SK-MEL-5 (cell line): ENCODE measurements at regions not wholly inside any gene's neighbourhood (a gene's known extent, or its start where the extent isn't known, plus 50 kb on each side); places are given as distances from the start of the nearest gene placed in this dataset.

Experiments
- DNase-seq: peaks from one replicate; pipeline ENCODE4 v3.0.0-alpha.2; 2016; ENCODE audit warnings: low read depth, low spot score
- in situ Hi-C: cut with HindIII; loops from 2 replicates; pipeline ENCODE4 v1.10.0; 2016; ENCODE audit warnings: low sequenced_read_pairs, high pct_unique_total_duplicates, low pct_unique_long_range_greater_than_20kb

GRCh38 chr1:82704393-82704792, 903.7 kb downstream of the ADGRL2 start:
- in situ Hi-C loops: no loop called here
- no peak for DNase-seq

DNA sequence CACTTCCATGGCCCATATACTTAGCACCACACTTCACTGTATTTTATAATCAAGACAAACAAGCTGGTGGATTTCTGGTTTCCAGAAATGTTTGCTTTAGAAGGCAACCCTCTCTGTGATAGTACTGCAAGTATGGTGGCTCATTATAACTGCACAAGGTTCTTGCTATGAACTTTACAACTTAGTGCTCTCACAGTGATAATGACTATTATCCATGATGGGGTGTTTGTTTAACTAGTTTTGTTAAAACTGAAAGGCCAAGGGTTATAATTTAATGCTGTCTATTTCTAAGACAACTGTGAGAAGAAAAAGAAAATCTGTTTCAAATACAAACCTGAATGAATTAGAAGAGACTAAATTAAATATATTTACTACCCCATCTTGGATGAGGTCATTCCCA, 903.2 kb downstream of the ADGRL2 start:
- no peak for DNase-seq
- in situ Hi-C loops: no loop called here

DNA sequence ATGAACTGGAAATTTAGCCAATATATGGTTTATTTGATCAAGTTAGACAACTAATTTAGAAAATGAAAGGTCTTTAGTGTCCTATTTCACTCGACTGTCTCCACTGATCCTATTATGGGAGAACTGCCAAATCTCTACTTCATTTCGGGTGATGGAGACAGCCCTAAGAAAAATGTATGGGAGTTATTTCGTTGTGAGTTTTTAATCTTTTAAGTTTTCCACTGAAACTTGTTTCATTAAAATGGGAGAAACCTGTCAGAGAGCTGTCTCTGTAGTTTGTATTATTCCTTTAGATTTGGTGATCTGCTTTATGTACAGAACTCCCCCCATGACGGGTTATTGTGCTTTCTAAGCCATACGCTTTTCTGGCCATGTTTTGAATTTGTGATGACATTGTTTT, 899.7 kb downstream of the ADGRL2 start:
- no peak for DNase-seq
- in situ Hi-C loops: no loop called here

- in situ Hi-C loops: no loop called here
- DNase-seq: no peak
Observed at GRCh38 chr1:82697965-82698364, 897.2 kb downstream of the ADGRL2 start.

DNA sequence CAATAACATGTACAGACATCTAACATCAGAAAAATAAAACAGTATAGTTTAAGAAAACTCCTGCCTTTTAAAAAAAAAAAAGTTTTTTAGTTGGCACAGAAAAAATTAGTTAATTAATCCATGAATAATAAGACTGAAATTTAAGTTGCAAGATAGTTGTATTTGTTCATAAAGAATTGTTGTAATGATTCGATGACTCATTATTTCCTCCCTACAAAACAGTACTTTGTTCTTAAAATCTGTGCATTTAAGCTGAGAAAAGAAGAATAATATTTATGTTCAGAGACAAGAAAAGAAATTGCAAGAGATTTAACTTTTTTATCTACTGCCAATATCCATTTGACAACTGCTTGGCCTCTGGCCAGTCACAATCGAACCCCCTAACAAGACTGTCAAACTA, 894.7 kb downstream of the ADGRL2 start:
- no peak for DNase-seq
- in situ Hi-C loops: no loop called here

DNA sequence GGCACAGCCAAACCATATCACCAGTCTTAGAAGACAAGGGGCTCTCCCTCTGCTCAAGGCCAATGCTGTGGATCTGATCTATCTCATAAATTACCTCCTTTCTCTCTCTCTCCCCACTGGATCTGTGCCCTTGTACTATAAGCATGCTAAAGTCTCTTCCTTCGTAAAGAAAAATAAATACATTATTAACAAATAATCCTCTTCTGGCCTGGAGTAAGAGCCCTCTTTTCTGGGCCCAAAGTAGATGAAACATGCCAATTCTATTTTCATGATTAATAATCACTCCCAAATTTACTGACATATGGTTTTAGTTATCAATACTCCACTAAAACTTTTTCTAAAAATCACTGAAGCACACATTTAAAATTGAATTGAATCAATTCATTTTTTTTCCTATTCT, 889.7 kb downstream of the ADGRL2 start:
- in situ Hi-C loops: no loop called here
- DNase-seq: no peak

DNA sequence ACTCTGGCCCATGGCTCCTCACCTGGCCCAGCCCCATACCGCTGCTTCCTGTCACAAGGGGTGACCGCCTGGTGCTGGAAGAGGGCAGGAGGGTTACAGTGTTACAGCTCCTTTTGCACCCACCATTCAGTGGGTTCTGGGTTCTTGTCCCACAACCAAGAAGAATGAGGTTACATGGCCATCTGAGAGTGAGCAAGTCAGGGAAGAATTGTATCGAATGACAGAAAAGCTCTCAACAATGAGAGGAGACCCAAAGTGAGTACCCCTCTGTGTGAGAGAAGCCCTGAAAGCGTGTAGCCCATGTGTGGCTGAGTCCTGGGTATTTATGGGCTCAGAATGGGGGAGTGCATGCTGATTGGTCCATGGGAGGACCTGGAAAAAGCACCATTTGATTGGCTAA, 888.5 kb downstream of the ADGRL2 start:
- in situ Hi-C loops: no loop called here
- DNase-seq: no peak

GRCh38 chr1:82686774-82687173, 886.0 kb downstream of the ADGRL2 start:
- no peak for DNase-seq
- in situ Hi-C loops: no loop called here

DNA sequence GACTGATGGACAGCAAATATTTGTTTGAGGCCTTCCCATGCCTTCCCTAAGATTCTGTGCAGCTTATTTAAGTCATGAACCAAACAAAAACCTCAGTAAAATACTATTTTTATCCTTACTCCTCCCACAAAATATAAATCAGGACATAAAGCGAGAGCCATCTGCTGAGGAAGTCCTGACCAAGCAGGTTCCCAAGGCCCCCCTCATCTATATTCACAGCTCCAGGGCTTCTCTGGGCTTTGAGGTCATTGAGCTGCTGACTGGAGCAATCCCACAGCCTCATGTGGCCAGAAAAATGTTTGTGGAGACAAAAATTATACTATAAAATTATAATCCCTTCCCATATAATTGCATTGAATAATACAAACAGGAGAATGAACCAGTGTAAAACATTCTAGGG, 846.2 kb downstream of the ADGRL2 start:
- in situ Hi-C loops: no loop called here
- no peak for DNase-seq

DNA sequence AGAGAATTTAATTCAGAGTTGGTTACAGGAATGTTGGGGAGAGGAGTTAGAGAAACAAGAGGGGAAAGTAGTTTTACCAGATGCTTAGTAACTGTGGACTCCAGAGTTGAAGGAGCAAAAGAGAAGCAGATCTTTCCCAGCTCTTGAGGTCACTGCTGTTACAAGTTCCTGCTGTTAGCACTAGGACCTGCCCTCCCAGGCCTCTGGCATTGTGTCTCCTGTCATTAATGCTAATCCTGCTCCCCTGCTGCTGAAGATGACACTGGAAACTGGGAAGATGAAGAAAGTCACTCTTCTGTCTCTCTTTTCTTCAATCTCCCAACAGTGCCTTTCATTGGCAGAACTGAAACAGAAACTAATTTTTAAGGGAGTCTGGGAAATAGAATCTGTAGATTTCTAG, 845.6 kb downstream of the ADGRL2 start:
- in situ Hi-C loops: no loop called here
- no peak for DNase-seq

GRCh38 chr1:82644186-82644915, 843.6 kb downstream of the ADGRL2 start:
- in situ Hi-C loops: no loop called here
- DNase-seq: no peak

GRCh38 chr1:82640352-82640751, 839.6 kb downstream of the ADGRL2 start:
- in situ Hi-C loops: no loop called here
- DNase-seq: no peak

DNA sequence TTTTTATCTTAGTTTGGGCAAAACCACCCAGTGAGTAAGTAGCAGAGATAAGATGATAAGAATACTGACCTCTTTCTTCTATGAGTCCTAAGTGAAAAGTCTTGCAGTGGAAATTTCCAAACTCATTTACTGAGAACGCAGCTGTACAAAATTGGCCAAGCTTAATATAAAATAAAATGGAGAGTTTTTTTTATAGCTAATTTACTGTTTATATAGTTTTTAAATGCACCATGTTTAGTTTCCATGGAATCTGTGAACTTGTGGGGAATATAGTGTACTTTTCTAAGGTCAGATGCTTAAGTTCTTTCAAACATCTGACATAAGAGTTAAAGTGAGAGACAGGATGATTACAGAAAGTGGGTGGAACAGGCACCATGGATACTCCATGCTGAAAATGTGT, 833.5 kb downstream of the ADGRL2 start:
- in situ Hi-C loops: no loop called here
- DNase-seq: no peak

- no peak for DNase-seq
- in situ Hi-C loops: no loop called here
Observed at GRCh38 chr1:82632155-82632554, 831.4 kb downstream of the ADGRL2 start.

GRCh38 chr1:82628887-82629286, 828.2 kb downstream of the ADGRL2 start:
- in situ Hi-C loops: no loop called here
- no peak for DNase-seq

DNA sequence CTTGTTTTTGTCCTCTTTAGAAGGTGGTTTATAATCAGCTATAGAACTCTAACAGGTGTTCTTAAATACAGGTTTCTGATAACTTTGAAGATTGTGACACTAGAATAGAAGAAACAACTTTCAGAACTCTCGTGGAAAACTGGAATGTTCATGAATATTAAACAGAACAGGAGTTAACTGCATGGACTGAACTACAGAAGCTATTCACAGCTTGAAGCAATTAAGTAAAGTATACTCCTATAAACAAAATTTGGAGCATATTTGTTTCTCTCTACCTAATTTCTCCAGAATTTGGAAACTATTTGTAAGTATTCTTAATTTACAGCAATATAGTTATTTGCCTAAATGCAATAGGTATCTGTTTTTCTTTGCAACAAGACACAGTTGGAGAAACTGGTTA, 824.8 kb downstream of the ADGRL2 start:
- no peak for DNase-seq
- in situ Hi-C loops: no loop called here

DNA sequence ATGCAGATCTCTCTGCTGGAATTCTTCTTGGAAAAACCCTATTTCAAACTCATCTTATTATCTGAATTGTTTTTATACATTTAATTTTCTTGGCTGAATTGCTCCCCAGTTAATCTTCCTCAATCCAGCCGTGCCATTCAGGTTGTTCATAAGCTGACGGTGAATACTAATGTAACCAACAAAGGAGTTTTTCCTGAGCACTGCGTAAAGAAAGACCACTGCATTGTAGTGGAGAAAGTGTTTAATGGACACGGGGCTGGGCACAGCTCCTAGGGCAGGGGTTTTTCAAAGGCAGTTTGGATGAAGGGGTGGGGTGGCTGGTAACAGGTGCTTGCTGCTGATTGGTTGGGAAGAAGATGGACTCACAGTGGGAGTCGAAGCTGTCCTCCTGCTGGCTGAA, 820.3 kb downstream of the ADGRL2 start:
- in situ Hi-C loops: no loop called here
- DNase-seq: no peak

DNA sequence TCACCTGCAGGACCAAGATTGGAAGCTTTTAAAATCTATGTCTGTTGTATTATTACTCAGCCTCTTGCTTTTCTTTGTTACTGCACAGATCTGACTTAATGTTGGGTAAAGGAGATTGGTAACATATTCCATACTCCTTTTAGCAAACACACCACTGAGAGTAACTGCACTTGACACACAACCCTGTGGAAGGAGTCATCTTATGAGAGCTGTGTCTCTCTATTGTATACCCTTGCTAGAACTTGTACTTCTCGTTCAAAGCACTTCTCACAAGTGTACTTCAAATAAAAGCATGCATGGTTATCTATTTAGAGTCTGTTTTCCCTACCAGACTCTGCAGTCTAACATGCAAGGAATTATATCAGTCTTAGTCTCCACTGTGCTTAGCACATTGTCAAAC, 813.4 kb downstream of the ADGRL2 start:
- in situ Hi-C loops: no loop called here
- DNase-seq: no peak

GRCh38 chr1:82612986-82613385, 812.3 kb downstream of the ADGRL2 start:
- in situ Hi-C loops: no loop called here
- no peak for DNase-seq

DNA sequence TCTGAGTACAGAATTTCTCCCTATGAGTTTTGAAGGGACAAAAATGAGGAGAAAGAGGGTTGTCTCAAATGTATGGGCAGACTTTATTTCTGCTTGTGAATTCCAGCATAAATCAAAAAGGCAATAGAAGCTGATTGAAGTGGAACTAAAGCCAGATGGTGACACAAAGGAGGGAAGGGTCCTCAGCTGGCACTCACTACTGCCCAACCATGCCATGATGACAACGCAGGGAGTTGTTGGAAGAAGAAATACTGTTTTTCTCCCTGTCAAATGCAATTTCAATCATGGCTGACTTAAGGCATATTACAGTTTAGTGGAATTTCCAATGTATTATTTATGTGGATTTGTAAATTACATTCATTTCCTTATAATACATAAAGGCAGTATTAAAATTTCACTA, 805.8 kb downstream of the ADGRL2 start:
- in situ Hi-C loops: no loop called here
- DNase-seq: no peak
